ENCODE measurements at regions not wholly inside any gene's neighbourhood (a gene's known extent, or its start where the extent isn't known, plus 50 kb on each side); places are given as distances from the start of the nearest gene placed in this dataset.

DNA sequence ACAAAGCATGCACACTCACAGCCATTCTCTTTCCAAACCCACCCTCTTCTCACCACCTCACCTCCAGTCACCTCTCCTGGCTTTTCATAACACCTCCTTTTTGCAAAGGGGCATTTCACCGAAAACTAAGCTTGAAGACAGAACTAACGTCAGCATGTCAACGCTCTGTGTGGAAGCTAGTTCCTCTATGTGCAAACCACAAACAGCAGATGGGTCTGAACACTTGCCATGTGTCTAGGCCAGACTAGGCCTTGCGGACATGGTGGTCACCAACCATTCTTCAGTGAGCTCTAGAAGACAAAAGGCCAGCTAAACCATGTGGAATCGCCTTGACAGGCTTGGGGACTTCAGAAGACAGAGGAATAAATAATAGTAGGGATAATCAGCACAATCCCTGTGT lies 148.5 kb downstream of the TXNL1 start:
- no peak overlapping the region for H2AFZ ChIP-seq (replicated peaks; ENCODE audit: low read length, poor library complexity)
- BruUV-seq (replicated peaks) = no TSS peak

More for the DNA sequence above, 148.5 kb downstream of the TXNL1 start:
- Histone ChIP-seq H3K9me1 (ENCODE audit: insufficient read depth, low read length) (no peaks in the 10 kb centered on the region), H3K14ac (replicated peaks; ENCODE audit: low read depth, low read length) (no peak overlapping the region), H3K36me3 (ENCODE audit: control insufficient read depth, insufficient read depth, low read length) (no peaks in the 10 kb centered on the region), H2BK20ac (ENCODE audit: low read depth, low read length) (no peak overlapping the region), H2BK5ac (ENCODE audit: low read depth, low read length, poor library complexity, severe bottlenecking) (no peak overlapping the region), H3K56ac (ENCODE audit: extremely low read depth, insufficient read depth, low read length) (no peak overlapping the region), H3K4ac (ENCODE audit: low read depth, low read length) (no peak overlapping the region), H4K91ac (ENCODE audit: insufficient read depth, low read depth, low read length) (no peak overlapping the region), H2BK15ac (ENCODE audit: low read depth, low read length) (no peak overlapping the region), H3K79me1 (ENCODE audit: low read depth in 1 of 2, low read length in 2 of 2) (no peaks in the 10 kb centered on the region), H2AK5ac (ENCODE audit: low read depth, low read length) (no peak overlapping the region), H3K27ac (ENCODE audit: insufficient read depth, low read length) (no peak overlapping the region), H3K9me3 (ENCODE audit: control insufficient read depth, insufficient read depth, low read length) (no peaks in the 10 kb centered on the region), H3K18ac (ENCODE audit: low read depth, low read length) (no peak overlapping the region), H3K23ac (ENCODE audit: low read depth, low read length) (no peak overlapping the region), H4K20me1 (ENCODE audit: insufficient read depth, low read length) (no peaks in the 10 kb centered on the region), H2BK120ac (ENCODE audit: low read depth, low read length) (no peak overlapping the region), H4K5ac (ENCODE audit: low read depth, low read length) (no peak overlapping the region), H3K4me1 (ENCODE audit: control insufficient read depth, insufficient read depth, low read length) (no peaks in the 10 kb centered on the region), H4K8ac (ENCODE audit: low read depth in 2 of 2, low read length in 2 of 2) (no peak overlapping the region), H3K4me2 (ENCODE audit: low read depth, low read length) (no peak overlapping the region), H2AK9ac (replicated peaks; ENCODE audit: low read depth, low read length, poor library complexity) (no peak overlapping the region), H3K9ac (ENCODE audit: low read depth, low read length) (no peak overlapping the region), H3K4me3 (ENCODE audit: insufficient read depth, low read depth, low read length) (no peak overlapping the region), H3K27me3 (ENCODE audit: control insufficient read depth, insufficient read depth, low read length) (peaks cover 9% of the 10 kb centered on the region)
- intact Hi-C loops (cut with micrococcal nuclease) = no loop called here
- dilution Hi-C loops (cut with HindIII; ENCODE audit: low sequenced_read_pairs, unreplicated experiment) = no loop called here
- TF ChIP-seq RFX5 (IDR thresholded peaks at IDR 0.05; ENCODE audit: low read depth, low read length) (no peak), CHD1 (IDR thresholded peaks at IDR 0.05; ENCODE audit: low read depth, low read length) (no peak), MXI1 (IDR thresholded peaks at IDR 0.05; ENCODE audit: borderline replicate concordance, low read depth, low read length) (no peak)
- ATAC-seq (ENCODE audit: low read depth) (no peak), DNase-seq (no peak)
- ChIA-PET POLR2A (ENCODE audit: unreplicated experiment) (interaction anchor here (0.5 kb wide), 1 partner anchor 535 kb away, joined by 5 read pairs; no protein-coding TSS in a partner anchor), CTCF (no interaction called here)
- in situ Hi-C loops (cut with MboI; ENCODE audit: low sequenced_read_pairs) = no loop called here
- 75% methylated on average over 4 of the region's 5 CpGs; no CpG with 5 or more reads in 1 of the 2 experiments for WGBS, 2 experiments (ENCODE audit: extremely low coverage in 2 of 2, insufficient read length in 1 of 2)

All from IMR-90 (cell line).